ENCODE measurements at regions not wholly inside any gene's neighbourhood (a gene's known extent, or its start where the extent isn't known, plus 50 kb on each side); places are given as distances from the start of the nearest gene placed in this dataset.

DNA sequence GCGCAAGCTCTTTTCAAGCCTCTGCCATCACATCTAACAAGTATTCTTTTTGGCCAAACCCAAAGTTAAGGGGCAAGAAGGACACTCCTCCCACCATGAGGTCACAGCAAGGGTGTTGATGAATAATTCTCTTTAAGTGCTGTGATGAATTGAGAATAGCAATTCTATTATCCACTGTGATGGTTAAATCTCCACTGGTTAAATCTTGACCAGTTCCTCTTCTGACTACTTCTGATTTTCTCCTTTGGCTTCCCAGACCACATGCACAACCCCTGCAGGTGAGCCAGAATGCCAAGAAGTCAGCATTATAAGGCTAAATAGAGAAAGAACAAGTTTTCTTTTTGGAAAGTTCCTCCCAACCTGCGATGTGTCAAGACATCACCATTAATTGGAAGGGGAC lies 90.6 kb upstream of the BCL2L14 start:
- Histone ChIP-seq H3K4me3 (ENCODE audit: low read depth, low read length) (no peak overlapping the region), H3K27me3 (ENCODE audit: control insufficient read depth, insufficient read depth, low read length) (no peaks in the 10 kb centered on the region), H3K36me3 (ENCODE audit: control insufficient read depth, insufficient read depth, low read length) (no peaks in the 10 kb centered on the region)
- TF ChIP-seq, protein P1, sequence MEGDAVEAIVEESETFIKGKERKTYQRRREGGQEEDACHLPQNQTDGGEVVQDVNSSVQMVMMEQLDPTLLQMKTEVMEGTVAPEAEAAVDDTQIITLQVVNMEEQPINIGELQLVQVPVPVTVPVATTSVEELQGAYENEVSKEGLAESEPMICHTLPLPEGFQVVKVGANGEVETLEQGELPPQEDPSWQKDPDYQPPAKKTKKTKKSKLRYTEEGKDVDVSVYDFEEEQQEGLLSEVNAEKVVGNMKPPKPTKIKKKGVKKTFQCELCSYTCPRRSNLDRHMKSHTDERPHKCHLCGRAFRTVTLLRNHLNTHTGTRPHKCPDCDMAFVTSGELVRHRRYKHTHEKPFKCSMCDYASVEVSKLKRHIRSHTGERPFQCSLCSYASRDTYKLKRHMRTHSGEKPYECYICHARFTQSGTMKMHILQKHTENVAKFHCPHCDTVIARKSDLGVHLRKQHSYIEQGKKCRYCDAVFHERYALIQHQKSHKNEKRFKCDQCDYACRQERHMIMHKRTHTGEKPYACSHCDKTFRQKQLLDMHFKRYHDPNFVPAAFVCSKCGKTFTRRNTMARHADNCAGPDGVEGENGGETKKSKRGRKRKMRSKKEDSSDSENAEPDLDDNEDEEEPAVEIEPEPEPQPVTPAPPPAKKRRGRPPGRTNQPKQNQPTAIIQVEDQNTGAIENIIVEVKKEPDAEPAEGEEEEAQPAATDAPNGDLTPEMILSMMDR (IDR thresholded peaks at IDR 0.05; ENCODE audit: insufficient read depth, low read length, severe bottlenecking), result no peak
- DNase-seq (ENCODE audit: low read depth) (no peak), FAIRE-seq (no peak)

- no peaks in the 10 kb centered on the region for H3K27me3 ChIP-seq (ENCODE audit: control insufficient read depth, insufficient read depth, low read length)
- no peak for FAIRE-seq
Observed at GRCh38 chr12:11981121-11981733, 89.5 kb upstream of the BCL2L14 start.

DNA sequence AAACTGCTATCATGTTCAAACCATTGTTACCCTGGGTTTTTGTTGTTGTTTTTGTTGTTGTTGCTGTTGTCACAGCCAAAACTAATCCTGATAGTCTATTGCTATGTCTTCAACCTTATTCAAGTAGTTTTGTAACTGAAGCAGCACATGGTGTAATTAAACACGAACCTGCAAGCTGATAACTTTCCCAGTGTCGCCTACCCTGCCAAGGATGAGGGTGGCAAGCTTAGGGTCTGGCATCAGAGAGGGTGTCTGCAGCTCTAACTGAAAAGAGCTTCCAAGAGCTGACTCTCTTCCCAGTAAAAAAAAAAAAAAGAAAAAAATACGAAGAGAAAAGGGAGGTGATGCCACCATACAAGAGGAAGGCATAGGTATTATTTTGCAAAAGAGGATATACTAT lies 86.3 kb upstream of the BCL2L14 start:
- TF ChIP-seq, protein P1 (IDR thresholded peaks at IDR 0.05; ENCODE audit: insufficient read depth, low read length, severe bottlenecking), result no peak
- FAIRE-seq, result no peak

More at GRCh38 chr12:11981121-11981733, 89.5 kb upstream of the BCL2L14 start:
- Histone ChIP-seq H3K36me3 (ENCODE audit: control insufficient read depth, insufficient read depth, low read length) (no peaks in the 10 kb centered on the region), H3K4me3 (ENCODE audit: low read depth, low read length) (no peak overlapping the region)
- DNase-seq (ENCODE audit: low read depth), result peak; percentile 30
- TF ChIP-seq, protein P1 (IDR thresholded peaks at IDR 0.05; ENCODE audit: insufficient read depth, low read length, severe bottlenecking), result no peak

DNA sequence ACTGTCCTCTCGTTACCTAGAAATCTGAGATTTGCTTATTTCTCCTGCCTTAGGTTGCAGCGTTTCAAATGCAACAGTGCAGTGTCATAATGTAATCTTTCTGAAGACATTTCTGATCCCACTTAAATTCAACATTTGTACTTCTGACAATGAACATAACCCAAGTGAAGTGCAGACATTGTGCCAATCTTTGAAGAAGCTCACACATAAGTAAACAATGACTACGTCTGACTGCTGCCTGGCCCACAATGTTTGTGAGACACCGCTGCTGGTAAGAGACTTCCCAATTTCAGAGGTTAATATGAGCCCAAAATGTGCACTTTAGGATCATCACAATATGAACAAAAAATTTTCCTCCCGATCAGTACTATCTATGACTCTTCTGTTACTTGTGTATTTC lies 84.6 kb upstream of the BCL2L14 start:
- Histone ChIP-seq H3K36me3 (ENCODE audit: control insufficient read depth, insufficient read depth, low read length) (no peaks in the 10 kb centered on the region), H3K4me3 (ENCODE audit: low read depth, low read length) (no peak overlapping the region), H3K27me3 (ENCODE audit: control insufficient read depth, insufficient read depth, low read length) (no peaks in the 10 kb centered on the region)
- TF ChIP-seq, protein P1 (IDR thresholded peaks at IDR 0.05; ENCODE audit: insufficient read depth, low read length, severe bottlenecking), result no peak
- FAIRE-seq, result no peak
- DNase-seq (ENCODE audit: low read depth), result peak; percentile 52

More for the DNA sequence above, 86.3 kb upstream of the BCL2L14 start:
- Histone ChIP-seq H3K27me3 (ENCODE audit: control insufficient read depth, insufficient read depth, low read length) (no peaks in the 10 kb centered on the region), H3K4me3 (ENCODE audit: low read depth, low read length) (no peak overlapping the region), H3K36me3 (ENCODE audit: control insufficient read depth, insufficient read depth, low read length) (no peaks in the 10 kb centered on the region)
- no peak for DNase-seq (ENCODE audit: low read depth)

- Histone ChIP-seq H3K36me3 (ENCODE audit: control insufficient read depth, insufficient read depth, low read length) (no peaks in the 10 kb centered on the region), H3K27me3 (ENCODE audit: control insufficient read depth, insufficient read depth, low read length) (no peaks in the 10 kb centered on the region), H3K4me3 (ENCODE audit: low read depth, low read length) (no peak overlapping the region)
- no peak for FAIRE-seq
- DNase-seq (ENCODE audit: low read depth), result no peak
- TF ChIP-seq, protein P1 (IDR thresholded peaks at IDR 0.05; ENCODE audit: insufficient read depth, low read length, severe bottlenecking), result no peak
Observed at GRCh38 chr12:11987901-11988300, 82.8 kb upstream of the BCL2L14 start.

DNA sequence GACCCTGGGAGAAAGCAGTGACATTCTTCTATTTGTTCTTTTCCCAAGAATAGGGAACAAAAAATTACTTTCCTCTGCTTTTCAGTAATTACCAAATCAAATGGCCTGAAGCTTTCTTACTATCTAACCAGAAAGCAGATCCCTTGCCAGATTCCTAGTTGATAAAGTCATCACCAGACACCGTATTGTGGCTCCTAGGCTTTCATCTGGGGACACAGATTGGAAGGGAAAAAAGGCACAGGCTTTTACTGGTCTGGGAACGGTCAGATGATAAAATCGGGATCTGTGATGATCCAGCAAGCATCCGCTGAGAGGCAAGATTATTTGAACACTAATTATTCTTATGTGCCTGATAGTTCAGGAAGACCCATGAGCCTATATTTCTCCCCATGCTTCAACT lies 79.1 kb upstream of the BCL2L14 start:
- FAIRE-seq, result no peak
- Histone ChIP-seq H3K4me3 (ENCODE audit: low read depth, low read length) (no peak overlapping the region), H3K27me3 (ENCODE audit: control insufficient read depth, insufficient read depth, low read length) (no peaks in the 10 kb centered on the region), H3K36me3 (ENCODE audit: control insufficient read depth, insufficient read depth, low read length) (no peaks in the 10 kb centered on the region)
- TF ChIP-seq, protein P1 (IDR thresholded peaks at IDR 0.05; ENCODE audit: insufficient read depth, low read length, severe bottlenecking), result no peak
- DNase-seq (ENCODE audit: low read depth), result no peak

All from bronchial epithelial cell (primary cell).